HG02623 (cell line): ENCODE measurements at regions not wholly inside any gene's neighbourhood (a gene's known extent, or its start where the extent isn't known, plus 50 kb on each side); places are given as distances from the start of the nearest gene placed in this dataset.
"Not testable (repeated sequence)": the region's sequence is repeated elsewhere in the genome, so short reads cannot be mapped to it uniquely, and the experiment has no call there.

Experiments used
- ATAC-seq: cut with Tn5 transposase; IDR thresholded peaks from one replicate; pipeline ENCODE4 v1.9.1; 2021; ENCODE audit warnings: moderate library complexity; ENCODE audit not compliant: unreplicated experiment

GRCh38 chr6:14384175-14384949 lies 266.8 kb downstream of the CD83 start:
- ATAC-seq: no peak

DNA sequence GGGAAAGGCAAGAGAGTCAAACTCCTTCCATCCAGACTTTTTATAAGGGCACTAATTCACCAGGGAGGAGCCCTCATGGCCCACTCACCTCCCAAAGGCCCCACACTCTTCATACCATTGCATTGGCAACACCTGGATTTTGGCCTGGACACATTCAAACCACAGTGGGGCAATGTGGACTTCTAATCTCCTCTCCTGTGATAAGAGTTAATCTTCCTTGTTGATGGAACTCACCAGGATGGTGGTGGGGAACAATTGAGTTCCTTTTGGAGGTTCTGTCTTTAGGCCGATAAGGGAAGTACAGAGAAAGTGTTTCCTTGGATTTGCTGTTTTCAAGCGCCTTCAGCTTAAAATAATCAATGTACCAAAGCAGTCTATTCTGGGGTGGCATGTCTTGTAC lies 268.7 kb downstream of the CD83 start:
- ATAC-seq: no peak

DNA sequence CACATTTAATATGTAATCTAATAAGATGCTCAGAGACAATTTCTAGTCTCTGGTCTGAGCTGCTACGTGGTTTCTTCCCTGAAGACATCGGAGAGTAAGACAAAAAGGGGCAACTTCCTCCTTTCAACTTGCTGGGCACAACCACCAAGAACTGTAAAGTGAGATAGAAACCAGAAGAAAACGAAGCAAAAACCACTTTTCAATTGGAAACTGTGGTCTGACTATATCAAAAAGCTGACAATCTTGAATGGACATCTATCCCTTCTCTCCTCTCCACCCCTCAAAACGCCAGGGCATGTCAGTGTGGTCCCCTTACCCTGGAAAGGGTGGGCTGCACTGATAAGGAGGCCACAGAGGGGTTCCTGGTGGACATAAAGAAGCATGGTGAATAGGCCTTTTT lies 269.1 kb downstream of the CD83 start:
- no peak for ATAC-seq

- ATAC-seq: no peak
These were observed 270.8 kb downstream of the CD83 start for GRCh38 chr6:14388371-14388770.

DNA sequence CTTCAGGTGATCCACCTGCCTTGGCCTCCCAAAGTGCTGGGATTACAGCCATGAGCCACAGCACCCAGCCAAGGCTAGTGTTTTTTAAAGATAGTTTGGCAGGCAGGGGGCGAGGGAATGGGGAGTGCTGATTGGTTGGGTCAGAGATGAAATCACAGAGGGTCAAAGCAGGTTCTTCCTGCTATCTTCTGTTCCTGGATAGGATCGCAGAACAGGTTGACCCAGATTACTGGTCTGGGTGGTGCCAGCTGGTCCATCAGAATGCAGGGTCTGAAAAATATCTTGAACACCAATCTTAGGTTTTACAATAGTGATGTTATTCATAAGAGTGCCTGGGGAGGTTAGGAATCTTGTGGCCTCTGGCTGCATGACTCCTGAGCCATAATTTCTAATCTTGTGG lies 272.2 kb downstream of the CD83 start:
- not testable (repeated sequence) for ATAC-seq

- no peak for ATAC-seq
These were observed 273.2 kb downstream of the CD83 start for GRCh38 chr6:14390805-14391204.

GRCh38 chr6:14393910-14394309 lies 276.3 kb downstream of the CD83 start:
- no peak for ATAC-seq

DNA sequence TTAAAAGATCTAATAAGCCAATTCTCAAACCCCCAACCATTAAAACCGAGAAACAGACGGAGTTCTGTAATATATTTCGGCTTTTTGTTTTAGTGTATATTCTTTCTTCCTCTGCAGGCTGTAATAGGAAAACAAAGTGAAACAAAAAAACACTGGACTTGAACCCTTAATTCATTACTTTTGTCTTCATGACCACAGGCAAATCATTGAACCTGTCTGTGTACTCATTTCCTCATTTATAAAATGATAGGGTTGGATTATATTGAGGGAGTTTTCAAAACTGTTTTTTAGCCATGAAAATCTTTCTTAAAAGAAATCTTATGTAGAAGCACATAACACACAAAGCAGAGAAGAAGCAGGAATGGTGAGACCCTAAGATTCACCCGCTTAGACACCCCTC lies 278.8 kb downstream of the CD83 start:
- no peak for ATAC-seq

GRCh38 chr6:14396826-14397517 lies 279.4 kb downstream of the CD83 start:
- no peak for ATAC-seq

DNA sequence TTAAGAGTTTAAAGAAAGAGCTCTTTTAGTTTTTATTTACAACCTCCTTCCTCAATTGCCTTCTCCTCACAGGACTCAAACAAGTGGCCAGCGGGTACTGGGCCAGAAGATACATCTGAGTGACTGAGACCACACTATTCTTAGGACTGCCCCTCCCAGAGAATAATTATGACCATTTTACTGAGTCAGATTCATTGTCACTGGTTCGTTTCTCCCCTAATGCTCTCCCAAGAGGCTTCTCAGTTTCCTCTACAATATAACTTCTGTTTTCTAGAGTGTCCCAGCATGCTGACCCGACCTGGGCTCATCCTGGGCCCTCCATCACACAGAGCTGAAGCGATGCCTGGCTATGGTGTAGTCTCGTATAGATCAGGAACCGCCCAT lies 279.9 kb downstream of the CD83 start:
- ATAC-seq: no peak

- ATAC-seq: no peak
These were observed 281.4 kb downstream of the CD83 start for GRCh38 chr6:14398953-14399352.

GRCh38 chr6:14399635-14400034 lies 282.1 kb downstream of the CD83 start:
- no peak for ATAC-seq

- ATAC-seq: no peak
These were observed 283.7 kb downstream of the CD83 start for GRCh38 chr6:14401246-14401645.

- ATAC-seq: no peak
These were observed 289.2 kb downstream of the CD83 start for GRCh38 chr6:14406614-14407331.

DNA sequence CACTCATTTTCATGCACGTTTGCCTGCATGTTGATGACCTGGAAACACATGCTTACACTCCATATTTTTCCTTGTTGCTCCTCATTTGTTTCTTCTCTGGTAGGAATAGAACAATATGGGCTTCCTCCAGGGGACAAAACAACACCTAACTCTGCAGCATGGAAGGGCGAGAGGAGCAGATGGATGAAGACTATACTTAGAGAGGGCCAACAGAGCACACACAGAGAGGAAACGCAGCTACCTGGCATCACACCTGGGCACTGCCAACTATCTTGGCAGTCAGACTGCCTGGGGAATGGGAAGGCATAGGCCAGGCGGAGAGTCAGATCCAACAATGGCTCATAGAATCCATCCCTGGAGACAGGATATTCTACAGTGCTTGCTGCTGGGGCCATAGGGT lies 290.9 kb downstream of the CD83 start:
- no peak for ATAC-seq

DNA sequence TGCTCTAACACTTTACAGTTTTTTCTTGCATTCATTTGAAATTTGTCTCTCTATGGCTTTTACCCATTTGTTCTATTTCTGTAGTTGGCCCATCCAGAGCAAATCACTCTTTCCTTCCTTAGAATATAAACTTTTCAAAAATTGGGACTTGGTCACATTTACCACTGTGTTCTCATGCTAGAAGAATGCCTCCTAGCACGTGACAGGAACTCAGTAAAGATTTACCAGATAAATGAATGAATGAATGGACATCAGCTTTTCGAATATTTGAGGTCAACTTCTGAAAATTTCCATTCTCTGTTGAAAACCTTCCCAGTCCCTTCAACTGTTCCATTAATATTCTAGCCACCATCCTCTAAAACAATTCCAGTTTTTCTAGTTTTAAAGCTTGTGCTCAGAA lies 294.5 kb downstream of the CD83 start:
- no peak for ATAC-seq

- no peak for ATAC-seq
These were observed 297.9 kb downstream of the CD83 start for GRCh38 chr6:14415452-14415851.

GRCh38 chr6:14417377-14417776 lies 299.8 kb downstream of the CD83 start:
- ATAC-seq: no peak

- ATAC-seq: not testable (repeated sequence)
These were observed 301.7 kb downstream of the CD83 start for GRCh38 chr6:14419224-14419623.

GRCh38 chr6:14422061-14422460 lies 304.5 kb downstream of the CD83 start:
- ATAC-seq: no peak

DNA sequence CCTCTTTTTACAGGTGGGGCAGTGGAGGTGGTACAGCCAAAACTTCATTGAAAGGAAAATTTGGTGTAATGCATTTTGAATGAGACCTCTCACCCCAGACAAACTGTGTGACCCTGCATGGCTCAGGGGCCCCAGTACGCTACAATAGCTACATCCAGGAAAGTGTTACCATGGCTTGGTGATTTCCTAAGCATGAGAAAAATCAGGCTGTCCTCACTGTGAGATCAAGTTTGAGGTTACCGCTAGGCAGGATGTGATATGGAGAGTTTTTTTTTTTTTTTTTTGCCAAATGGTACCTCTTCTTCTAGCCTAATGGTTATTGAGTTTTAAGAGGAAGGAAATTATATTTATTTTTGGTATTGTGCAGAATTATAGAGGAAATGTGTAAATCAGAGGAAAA lies 305.3 kb downstream of the CD83 start:
- ATAC-seq: no peak

DNA sequence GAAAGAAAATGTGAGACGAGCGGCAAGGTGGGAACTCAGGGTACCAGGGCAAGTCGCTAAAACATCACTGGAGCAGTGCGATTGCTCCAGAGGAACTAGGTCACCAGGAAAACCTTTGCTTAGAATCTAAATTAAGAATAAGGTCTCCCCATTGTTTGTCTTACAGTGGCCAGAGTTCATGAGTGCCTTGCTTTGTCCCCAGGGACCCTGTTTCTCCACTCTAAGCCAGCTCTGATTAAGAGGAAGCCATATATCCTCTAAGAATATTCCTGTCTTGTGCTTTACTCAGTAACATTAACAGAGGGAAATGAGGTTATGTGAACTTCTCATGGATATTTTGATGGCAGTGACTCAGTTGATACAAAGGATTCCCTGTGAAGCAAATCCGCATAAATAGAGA lies 305.8 kb downstream of the CD83 start:
- no peak for ATAC-seq
